Lower lobe of right lung (tissue), 2 donors: ENCODE measurements at regions not wholly inside any gene's neighbourhood (a gene's known extent, or its start where the extent isn't known, plus 50 kb on each side); places are given as distances from the start of the nearest gene placed in this dataset.

ENCODE experiments used
- ATAC-seq, 2 donors: fragments of 200-7000 bp; cut with Tn5 transposase; one replicate each; pipeline ENCODE4 v1.9.1; 2020 to 2022; ENCODE audit warnings: mild to moderate bottlenecking in 2 of 2, moderate library complexity in 2 of 2
- DNase-seq: peaks from one replicate; pipeline ENCODE4 v3.0.0-alpha.2; 2020
- H3K27ac ChIP-seq: fragments of 200-600 bp; one replicate; pipeline ENCODE4 v1.8.0; 2022
- H3K27me3 ChIP-seq: fragments of 200-600 bp; one replicate; pipeline ENCODE4 v1.8.0; 2022; ENCODE audit warnings: low read depth
- H3K36me3 ChIP-seq: fragments of 200-600 bp; one replicate; pipeline ENCODE4 v1.8.0; 2022; ENCODE audit warnings: mild to moderate bottlenecking
- H3K4me1 ChIP-seq: fragments of 200-600 bp; one replicate; pipeline ENCODE4 v1.8.0; 2022
- H3K4me3 ChIP-seq: fragments of 200-600 bp; one replicate; pipeline ENCODE4 v1.8.0; 2022; ENCODE audit warnings: mild to moderate bottlenecking
- H3K9me3 ChIP-seq: fragments of 200-600 bp; one replicate; pipeline ENCODE4 v1.8.0; 2022
- CTCF ChIP-seq: fragments of 200-600 bp; IDR thresholded peaks from one replicate; pipeline ENCODE4 v1.8.0; 2022; ENCODE audit warnings: antibody characterized with exemption, mild to moderate bottlenecking
- intact Hi-C: fragments of 100-400 bp; cut with DNase I; formaldehyde crosslinking; loops from one replicate; pipeline ENCODE4 v1.11.0; 2022
- donor health status: DM: no; HTN: yes; CAD: no; lungs with severe emphysema.

DNA sequence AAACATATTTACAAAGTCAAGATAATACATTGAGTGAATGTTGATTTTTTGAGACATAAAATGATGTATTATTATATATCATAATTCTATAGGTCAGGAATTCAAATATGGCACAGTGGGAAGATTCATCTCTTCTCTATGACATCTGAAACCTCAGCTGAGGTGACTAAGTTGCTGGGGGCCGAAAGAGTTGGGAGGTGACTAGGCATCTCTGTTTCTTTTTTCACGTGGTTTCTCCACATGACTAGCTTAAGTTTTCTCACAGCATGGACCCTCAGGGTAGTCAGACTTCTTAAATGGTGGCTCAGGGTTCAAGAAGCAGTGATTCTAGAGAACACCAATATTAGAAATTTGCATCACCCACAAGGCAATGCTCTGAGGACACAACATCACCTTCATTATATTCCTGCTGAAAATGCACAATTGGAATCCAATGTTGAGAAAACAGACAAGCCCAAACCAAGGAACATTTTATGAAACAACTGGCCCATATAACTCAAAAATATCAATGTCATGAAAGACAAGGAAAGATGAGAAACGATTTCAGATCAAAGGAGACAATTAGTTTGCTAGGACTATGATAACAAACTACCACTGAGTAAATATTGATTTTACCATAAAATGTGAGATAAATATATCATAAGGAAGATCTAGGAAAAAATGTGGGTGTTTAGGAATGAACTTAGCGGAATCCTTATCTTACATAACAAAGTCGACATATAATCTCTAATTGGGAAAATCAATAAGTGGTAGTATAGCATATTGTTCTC lies 273.3 kb upstream of the IRAK1BP1 start:
- intact Hi-C loops: no loop called here
- no peak overlapping the region for H3K4me3 ChIP-seq
- no peaks in the 10 kb centered on the region for H3K9me3 ChIP-seq
- H3K4me1 ChIP-seq: no peaks in the 10 kb centered on the region
- no peaks in the 10 kb centered on the region for H3K36me3 ChIP-seq
- no peak for DNase-seq
- H3K27ac ChIP-seq: no peak overlapping the region
- no peaks in the 10 kb centered on the region for H3K27me3 ChIP-seq
- TF ChIP-seq CTCF: no peak
- ATAC-seq: no peak

- Histone ChIP-seq H3K27me3 (no peaks in the 10 kb centered on the region), H3K27ac (no peak overlapping the region), H3K4me1 (no peaks in the 10 kb centered on the region), H3K36me3 (no peaks in the 10 kb centered on the region), H3K9me3 (no peaks in the 10 kb centered on the region), H3K4me3 (no peak overlapping the region)
- no peak for DNase-seq
- intact Hi-C loops: no loop called here
- no peak for ATAC-seq
- TF ChIP-seq CTCF: no peak
Measured at GRCh38 chr6:78594668-78595066, 272.7 kb upstream of the IRAK1BP1 start.

- H3K36me3 ChIP-seq: no peaks in the 10 kb centered on the region
- ATAC-seq (no peak), DNase-seq (no peak)
- H3K27me3 ChIP-seq: no peaks in the 10 kb centered on the region
- no peak overlapping the region for H3K4me3 ChIP-seq
- intact Hi-C loops: no loop called here
- no peaks in the 10 kb centered on the region for H3K9me3 ChIP-seq
- no peak for TF ChIP-seq CTCF
- no peaks in the 10 kb centered on the region for H3K4me1 ChIP-seq
- no peak overlapping the region for H3K27ac ChIP-seq
Measured at GRCh38 chr6:78597966-78598365, 269.4 kb upstream of the IRAK1BP1 start.

DNA sequence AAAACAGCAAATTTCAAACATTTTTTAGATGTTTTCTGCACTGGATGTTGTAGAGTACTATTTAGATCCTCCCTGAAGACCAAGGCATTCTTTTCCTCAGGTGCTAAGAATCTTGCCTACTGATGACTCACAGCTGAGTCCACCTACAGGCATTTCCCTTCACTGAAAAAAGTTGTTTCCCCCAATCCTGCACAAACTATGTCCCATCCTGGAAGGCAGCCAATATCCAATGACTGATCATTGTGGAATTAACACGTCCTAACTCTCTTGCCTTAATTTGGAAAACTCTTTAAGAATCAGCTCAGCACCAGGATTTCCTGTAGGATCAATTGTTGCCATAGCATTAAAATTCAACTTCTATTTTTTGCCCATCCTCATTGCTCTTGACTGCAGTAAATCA lies 268.4 kb upstream of the IRAK1BP1 start:
- ATAC-seq: no peak
- TF ChIP-seq CTCF: no peak
- no peaks in the 10 kb centered on the region for H3K4me1 ChIP-seq
- no peak overlapping the region for H3K4me3 ChIP-seq
- H3K27me3 ChIP-seq: no peaks in the 10 kb centered on the region
- no peak overlapping the region for H3K27ac ChIP-seq
- no peaks in the 10 kb centered on the region for H3K36me3 ChIP-seq
- DNase-seq: no peak
- H3K9me3 ChIP-seq: no peaks in the 10 kb centered on the region
- intact Hi-C loops: no loop called here

GRCh38 chr6:78599526-78599925 lies 267.8 kb upstream of the IRAK1BP1 start:
- H3K4me1 ChIP-seq: no peaks in the 10 kb centered on the region
- no peaks in the 10 kb centered on the region for H3K36me3 ChIP-seq
- ATAC-seq (no peak), DNase-seq (no peak)
- TF ChIP-seq CTCF: no peak
- H3K9me3 ChIP-seq: no peaks in the 10 kb centered on the region
- intact Hi-C loops: no loop called here
- no peak overlapping the region for H3K4me3 ChIP-seq
- no peaks in the 10 kb centered on the region for H3K27me3 ChIP-seq
- no peak overlapping the region for H3K27ac ChIP-seq
